ENCODE measurements at regions not wholly inside any gene's neighbourhood (a gene's known extent, or its start where the extent isn't known, plus 50 kb on each side); places are given as distances from the start of the nearest gene placed in this dataset.

DNA sequence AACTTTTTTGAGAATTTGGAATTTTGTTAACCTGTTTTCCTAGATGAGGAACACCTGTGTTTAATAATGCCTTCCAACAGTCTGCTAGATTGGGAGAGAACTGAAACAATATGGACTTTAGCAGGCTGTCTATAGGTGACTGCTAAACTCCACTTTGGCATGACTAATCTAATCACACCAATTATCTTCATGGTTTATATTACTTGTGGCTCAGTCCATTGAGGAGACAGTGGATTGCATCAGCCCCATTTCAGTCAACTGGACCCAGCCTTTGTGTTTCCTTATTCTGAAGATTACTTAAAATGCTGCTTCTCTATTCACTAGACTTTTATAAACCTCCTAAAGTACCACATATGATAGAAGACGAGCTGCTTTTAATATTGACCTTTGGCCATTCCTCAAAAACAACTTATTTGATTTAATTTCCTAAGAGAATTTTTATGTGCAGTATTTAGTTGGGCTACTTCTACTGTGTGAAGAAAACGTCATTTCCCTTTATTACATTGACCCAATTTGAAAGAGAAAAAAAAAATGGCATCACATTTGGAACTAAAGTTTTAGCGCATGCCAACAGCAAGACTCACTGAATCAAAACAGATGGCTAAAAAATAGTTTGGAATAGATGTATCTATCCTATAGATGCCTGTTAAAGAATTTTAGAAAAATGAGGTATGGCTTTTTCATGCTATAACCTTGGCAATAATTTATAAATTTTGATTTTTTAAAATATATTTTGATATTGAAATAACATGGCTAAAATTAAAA, 295.8 kb downstream of the NDFIP2 start:
- Histone ChIP-seq H3K27ac (ENCODE audit: low read depth, low read length) (no peak overlapping the region), H3K36me3 (ENCODE audit: control insufficient read depth in 1 of 2, insufficient read depth in 2 of 2, low read length in 2 of 2) (no peaks in the 10 kb centered on the region), H3K4me3 (ENCODE audit: low read depth in 1 of 2, low read length in 2 of 2) (no peak overlapping the region), H3K9ac (ENCODE audit: low read depth in 1 of 2, low read length in 2 of 2) (no peak overlapping the region), H3K27me3 (ENCODE audit: control insufficient read depth in 1 of 2, insufficient read depth in 2 of 2, low read length in 2 of 2) (no peaks in the 10 kb centered on the region), H3K4me1 (ENCODE audit: control insufficient read depth in 1 of 2, insufficient read depth in 2 of 2, low read length in 2 of 2) (peaks cover 13 to 15% of the 10 kb centered on the region in 2 donors), H3K9me3 (ENCODE audit: control insufficient read depth in 1 of 2, low read length in 2 of 2) (peaks cover 0 to 1% of the 10 kb centered on the region in 2 donors)

DNA sequence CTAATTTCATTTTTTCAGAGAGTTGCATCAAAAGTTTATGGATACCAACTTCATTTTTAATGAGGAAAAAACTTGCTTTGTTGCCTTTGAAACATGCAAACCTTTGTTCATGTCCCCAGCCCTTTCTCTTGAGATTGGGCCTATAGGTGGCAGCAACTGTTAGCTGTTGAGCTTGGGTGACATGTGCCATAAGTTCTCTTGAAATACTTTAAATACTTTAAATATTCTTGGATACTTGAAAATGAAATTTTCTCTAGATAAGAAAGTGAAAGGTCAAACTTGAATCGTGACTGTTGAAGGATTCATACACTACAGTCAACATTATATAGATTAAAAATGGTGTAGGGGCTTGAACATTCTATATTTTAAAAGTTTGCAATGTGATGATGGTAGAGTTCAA, 294.9 kb downstream of the NDFIP2 start:
- Histone ChIP-seq H3K9me3 (ENCODE audit: control insufficient read depth in 1 of 2, low read length in 2 of 2) (peaks cover 0 to 5% of the 10 kb centered on the region in 2 donors), H3K36me3 (ENCODE audit: control insufficient read depth in 1 of 2, insufficient read depth in 2 of 2, low read length in 2 of 2) (no peaks in the 10 kb centered on the region), H3K4me3 (ENCODE audit: low read depth in 1 of 2, low read length in 2 of 2) (no peak overlapping the region), H3K9ac (ENCODE audit: low read depth in 1 of 2, low read length in 2 of 2) (no peak overlapping the region), H3K4me1 (ENCODE audit: control insufficient read depth in 1 of 2, insufficient read depth in 2 of 2, low read length in 2 of 2) (peaks cover 13 to 15% of the 10 kb centered on the region in 2 donors), H3K27me3 (ENCODE audit: control insufficient read depth in 1 of 2, insufficient read depth in 2 of 2, low read length in 2 of 2) (no peaks in the 10 kb centered on the region), H3K27ac (ENCODE audit: low read depth, low read length) (no peak overlapping the region)

DNA sequence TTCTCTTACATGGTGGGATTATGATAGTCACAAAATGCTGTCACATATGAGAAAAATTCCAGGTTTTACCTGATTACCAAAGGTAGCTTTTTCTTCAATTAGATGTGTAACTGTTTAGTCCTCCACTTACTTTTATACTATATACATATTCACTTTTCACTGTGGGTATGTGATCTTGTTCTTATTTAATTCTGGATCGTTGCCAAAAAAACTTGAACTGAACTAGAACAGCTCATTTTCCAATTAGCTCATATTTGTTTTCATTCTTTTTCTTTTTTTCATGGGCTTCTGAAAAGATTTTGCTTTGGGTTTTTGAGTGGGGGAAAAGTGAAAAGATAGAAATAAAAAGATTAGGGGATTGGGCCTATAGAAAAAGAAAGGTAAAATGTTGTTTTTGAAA, 291.9 kb downstream of the NDFIP2 start:
- no peak overlapping the region for H3K9ac ChIP-seq (ENCODE audit: low read depth in 1 of 2, low read length in 2 of 2)
- H3K27me3 ChIP-seq (ENCODE audit: control insufficient read depth in 1 of 2, insufficient read depth in 2 of 2, low read length in 2 of 2): no peaks in the 10 kb centered on the region
- H3K9me3 ChIP-seq (ENCODE audit: control insufficient read depth in 1 of 2, low read length in 2 of 2): peaks cover 0 to 5% of the 10 kb centered on the region in 2 donors
- H3K27ac ChIP-seq (ENCODE audit: low read depth, low read length): no peak overlapping the region
- H3K36me3 ChIP-seq (ENCODE audit: control insufficient read depth in 1 of 2, insufficient read depth in 2 of 2, low read length in 2 of 2): no peaks in the 10 kb centered on the region
- H3K4me3 ChIP-seq (ENCODE audit: low read depth in 1 of 2, low read length in 2 of 2): no peak overlapping the region
- H3K4me1 ChIP-seq (ENCODE audit: control insufficient read depth in 1 of 2, insufficient read depth in 2 of 2, low read length in 2 of 2): peaks cover 9 to 13% of the 10 kb centered on the region in 2 donors

DNA sequence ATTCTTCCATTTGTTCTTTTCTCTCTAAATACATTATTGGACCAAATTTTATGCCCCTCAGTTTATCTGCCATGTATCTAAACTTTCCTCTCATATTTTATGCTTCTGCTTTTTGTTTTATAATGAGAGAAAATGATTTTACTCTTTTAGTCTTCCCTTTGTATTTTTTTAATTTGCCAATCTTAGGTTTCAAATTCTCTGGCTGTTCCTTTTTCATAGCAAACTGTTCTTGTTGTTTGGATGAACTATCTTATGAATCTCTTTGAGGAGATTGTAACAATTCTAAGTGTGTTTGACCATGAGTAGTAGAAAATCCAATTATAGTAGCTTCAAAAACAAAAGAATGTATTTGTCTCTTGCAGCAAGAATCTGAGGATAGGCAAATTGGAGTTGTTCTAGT, 290.5 kb downstream of the NDFIP2 start:
- H3K4me1 ChIP-seq (ENCODE audit: control insufficient read depth in 1 of 2, insufficient read depth in 2 of 2, low read length in 2 of 2): peaks cover 5 to 6% of the 10 kb centered on the region in 2 donors
- no peak overlapping the region for H3K27ac ChIP-seq (ENCODE audit: low read depth, low read length)
- H3K4me3 ChIP-seq (ENCODE audit: low read depth in 1 of 2, low read length in 2 of 2): no peak overlapping the region
- H3K9me3 ChIP-seq (ENCODE audit: control insufficient read depth in 1 of 2, low read length in 2 of 2): peaks cover 0 to 5% of the 10 kb centered on the region in 2 donors
- no peaks in the 10 kb centered on the region for H3K27me3 ChIP-seq (ENCODE audit: control insufficient read depth in 1 of 2, insufficient read depth in 2 of 2, low read length in 2 of 2)
- H3K36me3 ChIP-seq (ENCODE audit: control insufficient read depth in 1 of 2, insufficient read depth in 2 of 2, low read length in 2 of 2): no peaks in the 10 kb centered on the region
- no peak overlapping the region for H3K9ac ChIP-seq (ENCODE audit: low read depth in 1 of 2, low read length in 2 of 2)

DNA sequence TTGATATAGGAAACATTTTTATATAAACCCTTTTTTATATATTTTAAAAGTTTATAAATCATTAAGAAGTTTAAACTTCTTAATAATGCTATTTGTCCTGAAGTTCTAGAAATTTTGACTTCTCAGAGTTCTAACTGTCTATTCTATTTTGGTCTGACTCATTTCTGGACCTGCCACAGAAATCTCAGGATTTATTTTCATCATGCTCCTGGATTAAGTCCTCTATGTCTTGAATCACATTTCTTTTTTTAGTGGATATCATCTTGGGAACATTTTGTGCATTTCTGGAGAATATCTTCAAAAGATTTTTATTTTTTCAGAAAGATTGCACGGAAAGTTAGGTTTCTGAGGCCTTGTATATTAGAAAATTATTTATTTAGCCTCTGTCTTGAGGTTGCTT, 289.1 kb downstream of the NDFIP2 start:
- H3K9ac ChIP-seq (ENCODE audit: low read depth in 1 of 2, low read length in 2 of 2): no peak overlapping the region
- H3K4me3 ChIP-seq (ENCODE audit: low read depth in 1 of 2, low read length in 2 of 2): no peak overlapping the region
- no peaks in the 10 kb centered on the region for H3K27me3 ChIP-seq (ENCODE audit: control insufficient read depth in 1 of 2, insufficient read depth in 2 of 2, low read length in 2 of 2)
- peaks cover 0 to 5% of the 10 kb centered on the region in 2 donors for H3K9me3 ChIP-seq (ENCODE audit: control insufficient read depth in 1 of 2, low read length in 2 of 2)
- H3K36me3 ChIP-seq (ENCODE audit: control insufficient read depth in 1 of 2, insufficient read depth in 2 of 2, low read length in 2 of 2): no peaks in the 10 kb centered on the region
- no peak overlapping the region for H3K27ac ChIP-seq (ENCODE audit: low read depth, low read length)
- H3K4me1 ChIP-seq (ENCODE audit: control insufficient read depth in 1 of 2, insufficient read depth in 2 of 2, low read length in 2 of 2): no peaks in the 10 kb centered on the region

DNA sequence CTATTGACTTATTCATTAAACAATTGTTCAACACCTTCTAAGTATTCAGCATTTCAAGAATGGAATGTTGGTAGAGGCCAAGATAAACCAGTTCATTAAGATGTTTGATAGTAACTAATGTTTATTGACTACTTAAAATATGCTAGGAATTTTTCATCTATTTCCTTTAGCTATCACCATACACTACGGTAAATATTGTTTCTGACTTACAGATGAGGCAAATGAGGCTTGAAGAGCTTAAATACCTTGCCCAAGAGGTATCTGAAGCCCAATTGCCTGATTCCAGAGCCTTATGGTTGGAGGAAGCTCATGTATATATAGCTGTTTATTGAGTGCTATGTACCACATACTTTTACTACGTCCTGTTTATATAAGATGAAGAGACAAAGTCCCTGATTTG, 286.2 kb downstream of the NDFIP2 start:
- Histone ChIP-seq H3K27ac (ENCODE audit: low read depth, low read length) (no peak overlapping the region), H3K4me1 (ENCODE audit: control insufficient read depth in 1 of 2, insufficient read depth in 2 of 2, low read length in 2 of 2) (no peaks in the 10 kb centered on the region), H3K27me3 (ENCODE audit: control insufficient read depth in 1 of 2, insufficient read depth in 2 of 2, low read length in 2 of 2) (no peaks in the 10 kb centered on the region), H3K4me3 (ENCODE audit: low read depth in 1 of 2, low read length in 2 of 2) (no peak overlapping the region), H3K9ac (ENCODE audit: low read depth in 1 of 2, low read length in 2 of 2) (no peak overlapping the region), H3K36me3 (ENCODE audit: control insufficient read depth in 1 of 2, insufficient read depth in 2 of 2, low read length in 2 of 2) (no peaks in the 10 kb centered on the region), H3K9me3 (ENCODE audit: control insufficient read depth in 1 of 2, low read length in 2 of 2) (peaks cover 0 to 5% of the 10 kb centered on the region in 2 donors)

DNA sequence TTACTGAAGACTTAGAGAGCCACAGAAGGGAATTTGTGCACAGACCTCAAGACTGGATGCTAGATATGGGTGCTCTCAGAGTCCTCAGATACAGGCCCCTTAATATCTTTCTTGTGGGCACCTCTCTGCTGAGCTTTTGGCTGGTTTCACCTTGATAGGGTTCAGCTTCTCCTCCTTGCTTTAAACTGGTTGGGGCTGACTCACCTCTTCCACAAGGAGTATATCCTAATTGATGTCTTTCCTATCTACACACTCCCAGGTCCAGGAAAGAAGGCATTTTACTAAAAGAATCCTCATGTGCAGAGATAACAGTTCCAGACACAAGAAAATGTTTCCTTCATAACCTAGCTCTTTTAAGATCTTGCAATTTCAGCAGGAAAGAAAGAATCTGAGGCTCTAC, 284.4 kb downstream of the NDFIP2 start:
- Histone ChIP-seq H3K9ac (ENCODE audit: low read depth in 1 of 2, low read length in 2 of 2) (no peak overlapping the region), H3K4me3 (ENCODE audit: low read depth in 1 of 2, low read length in 2 of 2) (no peak overlapping the region), H3K27me3 (ENCODE audit: control insufficient read depth in 1 of 2, insufficient read depth in 2 of 2, low read length in 2 of 2) (no peaks in the 10 kb centered on the region), H3K9me3 (ENCODE audit: control insufficient read depth in 1 of 2, low read length in 2 of 2) (no peaks in the 10 kb centered on the region), H3K36me3 (ENCODE audit: control insufficient read depth in 1 of 2, insufficient read depth in 2 of 2, low read length in 2 of 2) (no peaks in the 10 kb centered on the region), H3K27ac (ENCODE audit: low read depth, low read length) (no peak overlapping the region), H3K4me1 (ENCODE audit: control insufficient read depth in 1 of 2, insufficient read depth in 2 of 2, low read length in 2 of 2) (no peaks in the 10 kb centered on the region)

DNA sequence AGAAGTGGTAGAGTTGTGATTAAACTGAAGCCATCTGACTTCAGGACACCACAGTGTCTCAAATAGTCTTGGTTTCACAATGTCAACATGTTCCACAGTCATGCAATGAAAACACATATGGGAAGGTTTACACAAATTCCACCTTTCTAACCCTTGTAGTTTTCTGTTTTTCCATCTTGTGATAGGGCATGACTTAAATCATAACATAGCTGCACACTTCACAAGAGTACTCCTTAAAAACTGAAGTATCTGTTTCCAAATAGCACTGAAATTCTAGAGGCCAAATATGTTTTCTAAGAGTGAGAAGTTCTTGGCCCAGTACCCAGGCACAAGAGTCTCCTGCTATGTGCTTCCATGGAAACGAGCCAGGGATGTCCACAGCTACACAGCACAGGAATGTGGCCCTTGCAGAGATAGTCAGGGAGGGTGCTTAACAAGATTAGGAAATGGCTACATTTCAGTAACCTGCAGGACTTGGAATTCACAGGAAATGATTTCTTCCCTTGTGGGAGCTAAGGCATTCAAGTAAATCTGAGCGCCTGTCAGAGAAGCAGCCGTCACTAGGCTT, 269.1 kb downstream of the NDFIP2 start:
- H3K4me3 ChIP-seq (ENCODE audit: low read depth in 1 of 2, low read length in 2 of 2): no peak overlapping the region
- no peak overlapping the region for H3K9ac ChIP-seq (ENCODE audit: low read depth in 1 of 2, low read length in 2 of 2)
- no peaks in the 10 kb centered on the region for H3K27me3 ChIP-seq (ENCODE audit: control insufficient read depth in 1 of 2, insufficient read depth in 2 of 2, low read length in 2 of 2)
- no peaks in the 10 kb centered on the region for H3K9me3 ChIP-seq (ENCODE audit: control insufficient read depth in 1 of 2, low read length in 2 of 2)
- H3K36me3 ChIP-seq (ENCODE audit: control insufficient read depth in 1 of 2, insufficient read depth in 2 of 2, low read length in 2 of 2): no peaks in the 10 kb centered on the region
- no peak overlapping the region for H3K27ac ChIP-seq (ENCODE audit: low read depth, low read length)
- H3K4me1 ChIP-seq (ENCODE audit: control insufficient read depth in 1 of 2, insufficient read depth in 2 of 2, low read length in 2 of 2): no peaks in the 10 kb centered on the region

DNA sequence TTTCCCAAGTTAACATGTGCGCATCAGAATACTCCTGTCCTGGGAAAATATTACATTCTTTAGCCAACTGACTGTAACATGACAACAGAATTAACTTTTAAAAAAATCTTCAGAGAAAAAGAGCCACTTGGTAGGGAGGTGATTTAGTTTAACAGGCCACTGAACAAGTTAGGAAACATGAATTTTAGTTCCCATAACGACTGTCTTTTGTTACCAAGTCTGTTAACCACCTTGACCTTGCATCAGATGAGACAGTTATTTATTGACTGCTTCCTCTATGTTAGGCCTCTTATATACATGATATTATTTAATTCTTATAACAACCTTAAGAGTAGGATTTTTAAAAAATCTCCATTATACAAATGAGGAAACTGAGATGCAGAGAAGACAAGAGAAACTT, 268.6 kb downstream of the NDFIP2 start:
- H3K27me3 ChIP-seq (ENCODE audit: control insufficient read depth in 1 of 2, insufficient read depth in 2 of 2, low read length in 2 of 2): no peaks in the 10 kb centered on the region
- H3K4me3 ChIP-seq (ENCODE audit: low read depth in 1 of 2, low read length in 2 of 2): no peak overlapping the region
- no peak overlapping the region for H3K27ac ChIP-seq (ENCODE audit: low read depth, low read length)
- H3K9me3 ChIP-seq (ENCODE audit: control insufficient read depth in 1 of 2, low read length in 2 of 2): no peaks in the 10 kb centered on the region
- H3K9ac ChIP-seq (ENCODE audit: low read depth in 1 of 2, low read length in 2 of 2): no peak overlapping the region
- no peaks in the 10 kb centered on the region for H3K36me3 ChIP-seq (ENCODE audit: control insufficient read depth in 1 of 2, insufficient read depth in 2 of 2, low read length in 2 of 2)
- H3K4me1 ChIP-seq (ENCODE audit: control insufficient read depth in 1 of 2, insufficient read depth in 2 of 2, low read length in 2 of 2): no peaks in the 10 kb centered on the region

DNA sequence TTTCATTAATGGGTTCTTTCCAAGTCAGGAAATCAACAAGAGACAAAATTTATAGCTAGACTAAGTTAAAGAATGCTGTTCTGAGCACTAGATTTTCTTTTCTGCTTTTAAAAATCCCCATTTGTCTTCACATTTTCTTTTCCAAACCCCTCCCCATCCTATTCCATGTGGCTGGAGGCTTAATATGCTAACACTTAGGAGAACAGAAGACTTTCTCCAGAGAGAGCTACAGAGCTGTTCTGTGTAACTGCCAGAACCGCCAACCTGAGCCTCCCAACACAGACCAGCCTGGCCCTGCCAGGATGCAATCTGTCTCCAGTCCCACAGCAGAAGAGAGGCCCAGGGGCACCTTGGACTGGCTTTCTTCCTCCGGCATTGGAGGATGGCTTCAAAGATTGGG, 264.1 kb downstream of the NDFIP2 start:
- no peaks in the 10 kb centered on the region for H3K9me3 ChIP-seq (ENCODE audit: control insufficient read depth in 1 of 2, low read length in 2 of 2)
- H3K27ac ChIP-seq (ENCODE audit: low read depth, low read length): no peak overlapping the region
- H3K4me1 ChIP-seq (ENCODE audit: control insufficient read depth in 1 of 2, insufficient read depth in 2 of 2, low read length in 2 of 2): peaks cover 0 to 6% of the 10 kb centered on the region in 2 donors
- H3K9ac ChIP-seq (ENCODE audit: low read depth in 1 of 2, low read length in 2 of 2): no peak overlapping the region
- no peaks in the 10 kb centered on the region for H3K27me3 ChIP-seq (ENCODE audit: control insufficient read depth in 1 of 2, insufficient read depth in 2 of 2, low read length in 2 of 2)
- H3K4me3 ChIP-seq (ENCODE audit: low read depth in 1 of 2, low read length in 2 of 2): no peak overlapping the region
- no peaks in the 10 kb centered on the region for H3K36me3 ChIP-seq (ENCODE audit: control insufficient read depth in 1 of 2, insufficient read depth in 2 of 2, low read length in 2 of 2)
